ENCODE measurements at regions not wholly inside any gene's neighbourhood (a gene's known extent, or its start where the extent isn't known, plus 50 kb on each side); places are given as distances from the start of the nearest gene placed in this dataset.

DNA sequence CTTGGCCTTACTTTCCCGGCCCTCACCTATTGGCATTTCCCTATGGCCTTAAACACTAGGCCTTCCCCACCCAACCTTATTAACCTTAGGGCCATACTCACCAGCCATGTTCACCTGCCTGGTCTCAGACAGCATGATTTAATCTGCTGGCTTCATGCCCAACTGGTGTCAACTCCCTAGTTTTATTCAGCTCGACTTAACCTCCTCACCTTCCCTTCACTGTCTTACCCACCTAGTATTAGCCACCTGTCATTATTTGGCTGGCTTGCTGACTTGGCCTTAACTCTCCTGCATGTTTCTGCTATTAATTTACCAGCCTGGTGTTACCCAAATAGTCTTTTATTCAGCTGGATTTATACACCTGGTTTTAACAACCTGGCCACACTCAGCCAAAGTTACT, 136.0 kb upstream of the ZSWIM2 start:
- TF ChIP-seq EZH2 (IDR thresholded peaks at IDR 0.05) (no peak), POLR2AphosphoS5 (IDR thresholded peaks at IDR 0.05; ENCODE audit: borderline replicate concordance, low read depth, low read length) (no peak)

Data from SK-N-MC (cell line).